Osteocyte (in vitro differentiated cells): ENCODE measurements at regions not wholly inside any gene's neighbourhood (a gene's known extent, or its start where the extent isn't known, plus 50 kb on each side); places are given as distances from the start of the nearest gene placed in this dataset.

Experiments used
- DNase-seq: peaks from one replicate; pipeline ENCODE4 v3.0.0; 2021; ENCODE audit warnings: mixed read lengths; ENCODE audit not compliant: unreplicated experiment; ENCODE audit errors: extremely low spot score
- H3K27ac Mint-ChIP-seq: one replicate; pipeline ENCODE4 v1.8.0; 2021; ENCODE audit warnings: mild to moderate bottlenecking, mixed read lengths; ENCODE audit not compliant: unreplicated experiment
- H3K27me3 Mint-ChIP-seq: one replicate; pipeline ENCODE4 v1.8.0; 2021; ENCODE audit warnings: mixed read lengths; ENCODE audit not compliant: unreplicated experiment
- H3K36me3 Mint-ChIP-seq: one replicate; pipeline ENCODE4 v1.8.0; 2021; ENCODE audit warnings: mixed read lengths; ENCODE audit not compliant: unreplicated experiment
- H3K4me1 Mint-ChIP-seq: one replicate; pipeline ENCODE4 v1.8.0; 2021; ENCODE audit warnings: mixed read lengths; ENCODE audit not compliant: unreplicated experiment
- H3K4me3 Mint-ChIP-seq: one replicate; pipeline ENCODE4 v1.8.0; 2021; ENCODE audit warnings: mild to moderate bottlenecking, moderate library complexity, mixed read lengths; ENCODE audit not compliant: unreplicated experiment
- H3K9me3 Mint-ChIP-seq: one replicate; pipeline ENCODE4 v1.8.0; 2021; ENCODE audit warnings: mixed read lengths; ENCODE audit not compliant: unreplicated experiment
- TF ChIP-seq, protein P1 (sequence below): fragments of 200-600 bp; sonication (generic); IDR thresholded peaks from 2 replicates; pipeline ENCODE4 v1.5.0; 2021; ENCODE audit warnings: antibody characterized with exemption, mild to moderate bottlenecking, moderate library complexity

DNA sequence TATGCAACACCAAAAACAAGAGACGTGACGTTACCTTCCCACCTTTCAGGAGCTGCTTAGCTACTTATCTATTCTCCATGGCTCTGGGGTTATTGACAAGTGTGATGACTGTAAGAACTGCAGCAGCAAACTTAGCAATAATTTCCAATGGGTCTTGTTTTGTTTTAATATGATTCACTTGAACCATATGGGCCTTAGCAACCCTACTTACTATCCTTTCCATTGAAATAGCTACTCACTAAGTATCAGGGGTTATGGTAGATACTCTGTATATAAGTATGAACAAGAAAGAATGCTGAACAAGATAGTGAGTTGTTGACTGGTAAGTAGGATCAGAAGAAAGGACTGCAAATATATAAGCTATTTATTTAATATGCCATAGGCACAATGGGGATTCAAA, 69.3 kb upstream of the BBX start:
- no peaks in the 10 kb centered on the region for H3K4me1 Mint-ChIP-seq
- TF ChIP-seq, protein P1, sequence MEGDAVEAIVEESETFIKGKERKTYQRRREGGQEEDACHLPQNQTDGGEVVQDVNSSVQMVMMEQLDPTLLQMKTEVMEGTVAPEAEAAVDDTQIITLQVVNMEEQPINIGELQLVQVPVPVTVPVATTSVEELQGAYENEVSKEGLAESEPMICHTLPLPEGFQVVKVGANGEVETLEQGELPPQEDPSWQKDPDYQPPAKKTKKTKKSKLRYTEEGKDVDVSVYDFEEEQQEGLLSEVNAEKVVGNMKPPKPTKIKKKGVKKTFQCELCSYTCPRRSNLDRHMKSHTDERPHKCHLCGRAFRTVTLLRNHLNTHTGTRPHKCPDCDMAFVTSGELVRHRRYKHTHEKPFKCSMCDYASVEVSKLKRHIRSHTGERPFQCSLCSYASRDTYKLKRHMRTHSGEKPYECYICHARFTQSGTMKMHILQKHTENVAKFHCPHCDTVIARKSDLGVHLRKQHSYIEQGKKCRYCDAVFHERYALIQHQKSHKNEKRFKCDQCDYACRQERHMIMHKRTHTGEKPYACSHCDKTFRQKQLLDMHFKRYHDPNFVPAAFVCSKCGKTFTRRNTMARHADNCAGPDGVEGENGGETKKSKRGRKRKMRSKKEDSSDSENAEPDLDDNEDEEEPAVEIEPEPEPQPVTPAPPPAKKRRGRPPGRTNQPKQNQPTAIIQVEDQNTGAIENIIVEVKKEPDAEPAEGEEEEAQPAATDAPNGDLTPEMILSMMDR: no peak
- DNase-seq: no peak
- H3K4me3 Mint-ChIP-seq: no peak overlapping the region
- H3K27me3 Mint-ChIP-seq: no peaks in the 10 kb centered on the region
- H3K36me3 Mint-ChIP-seq: no peaks in the 10 kb centered on the region
- H3K9me3 Mint-ChIP-seq: no peaks in the 10 kb centered on the region
- H3K27ac Mint-ChIP-seq: no peak overlapping the region

DNA sequence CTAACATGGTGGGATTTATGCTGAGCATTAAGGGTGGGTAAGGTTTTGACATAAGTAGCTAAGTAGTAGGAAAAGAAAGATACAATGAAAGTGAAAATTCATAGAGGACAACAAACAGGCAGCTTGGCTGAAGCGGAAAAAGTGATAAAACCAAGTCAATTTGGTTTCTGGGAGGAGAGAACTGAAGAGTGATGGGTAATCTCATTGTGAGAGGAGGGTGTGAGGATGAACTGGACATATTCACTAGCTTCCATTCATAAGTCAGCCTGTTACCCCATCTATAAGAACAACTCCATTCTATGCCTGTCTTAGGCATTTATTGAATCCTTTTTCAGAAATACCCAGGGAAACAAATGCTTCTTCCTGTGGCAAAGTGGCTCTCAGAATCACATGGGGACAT, 67.1 kb upstream of the BBX start:
- H3K4me1 Mint-ChIP-seq: no peaks in the 10 kb centered on the region
- H3K27ac Mint-ChIP-seq: no peak overlapping the region
- TF ChIP-seq, protein P1: no peak
- no peak for DNase-seq
- no peak overlapping the region for H3K4me3 Mint-ChIP-seq
- H3K27me3 Mint-ChIP-seq: no peaks in the 10 kb centered on the region
- no peaks in the 10 kb centered on the region for H3K36me3 Mint-ChIP-seq
- no peaks in the 10 kb centered on the region for H3K9me3 Mint-ChIP-seq

DNA sequence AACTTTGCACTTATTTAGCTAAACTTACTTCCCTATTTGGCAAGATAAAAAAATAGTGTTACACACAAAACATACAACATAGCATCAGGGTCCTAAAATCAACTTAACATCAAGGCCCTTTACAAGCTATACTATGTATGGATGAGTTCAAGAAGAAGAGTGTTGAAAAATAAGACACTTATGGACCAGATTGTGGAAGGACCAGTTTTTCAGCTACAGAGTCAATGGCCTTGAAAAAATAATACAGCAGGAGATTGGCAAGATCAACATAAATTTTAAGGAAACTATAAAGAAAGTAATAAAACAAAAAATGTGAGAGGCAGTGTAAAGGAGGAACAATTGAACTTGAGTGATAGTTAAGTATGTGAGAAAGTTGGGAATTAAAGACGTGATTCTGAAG, 66.3 kb upstream of the BBX start:
- H3K9me3 Mint-ChIP-seq: no peaks in the 10 kb centered on the region
- no peak overlapping the region for H3K27ac Mint-ChIP-seq
- H3K27me3 Mint-ChIP-seq: no peaks in the 10 kb centered on the region
- H3K4me3 Mint-ChIP-seq: no peak overlapping the region
- TF ChIP-seq, protein P1: no peak
- H3K4me1 Mint-ChIP-seq: no peaks in the 10 kb centered on the region
- DNase-seq: no peak
- no peaks in the 10 kb centered on the region for H3K36me3 Mint-ChIP-seq

DNA sequence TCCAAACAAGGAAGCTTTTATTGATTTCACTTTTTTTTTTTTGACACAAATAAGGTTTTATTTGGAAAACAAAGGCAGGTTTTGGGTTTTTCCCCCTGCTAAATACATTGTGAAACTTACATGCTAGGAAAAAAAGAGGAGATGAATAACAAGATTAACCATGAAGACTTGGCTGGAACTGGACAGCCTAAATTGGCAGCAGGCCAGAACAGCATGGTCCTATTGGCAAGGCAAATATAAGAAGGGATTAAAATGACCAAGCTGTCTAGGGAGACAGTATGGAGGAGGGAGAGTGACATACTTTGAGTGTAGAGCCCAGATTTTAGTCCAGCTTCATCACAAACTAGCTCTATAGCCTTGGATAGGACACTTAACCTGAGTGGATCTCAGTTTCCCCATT, 63.9 kb upstream of the BBX start:
- no peaks in the 10 kb centered on the region for H3K9me3 Mint-ChIP-seq
- no peak for DNase-seq
- no peaks in the 10 kb centered on the region for H3K4me1 Mint-ChIP-seq
- H3K36me3 Mint-ChIP-seq: no peaks in the 10 kb centered on the region
- no peak overlapping the region for H3K27ac Mint-ChIP-seq
- TF ChIP-seq, protein P1: no peak
- no peaks in the 10 kb centered on the region for H3K27me3 Mint-ChIP-seq
- H3K4me3 Mint-ChIP-seq: no peak overlapping the region

DNA sequence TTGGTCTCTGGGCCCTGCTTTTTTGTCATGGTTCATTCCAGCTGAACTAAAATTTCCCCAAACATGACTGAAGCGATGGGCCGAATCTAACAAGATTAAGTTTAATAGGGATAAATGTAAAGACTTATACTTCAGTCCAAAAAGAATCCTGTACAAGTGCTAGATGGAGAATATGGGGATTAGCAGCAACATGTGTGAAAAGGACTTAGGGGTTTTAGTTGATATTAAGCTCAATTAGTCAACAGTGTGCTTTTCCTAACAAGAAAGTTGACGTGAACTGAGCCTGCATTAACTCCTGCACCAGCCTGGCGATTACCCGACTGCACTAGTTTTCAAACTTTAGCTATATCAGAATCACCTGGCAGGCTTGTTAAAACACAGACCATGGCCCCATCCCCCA, 61.0 kb upstream of the BBX start:
- H3K27ac Mint-ChIP-seq: no peak overlapping the region
- H3K4me3 Mint-ChIP-seq: no peak overlapping the region
- DNase-seq: no peak
- H3K36me3 Mint-ChIP-seq: no peaks in the 10 kb centered on the region
- no peaks in the 10 kb centered on the region for H3K4me1 Mint-ChIP-seq
- TF ChIP-seq, protein P1: no peak
- no peaks in the 10 kb centered on the region for H3K9me3 Mint-ChIP-seq
- no peaks in the 10 kb centered on the region for H3K27me3 Mint-ChIP-seq
